H9 (cell line): ENCODE measurements at regions not wholly inside any gene's neighbourhood (a gene's known extent, or its start where the extent isn't known, plus 50 kb on each side); places are given as distances from the start of the nearest gene placed in this dataset.

Source experiments
- DNase-seq: peaks from one replicate; pipeline ENCODE4 v3.0.0-alpha.2; 2017
- H2AFZ ChIP-seq: one replicate; pipeline ENCODE4 v1.6.1; 2013; ENCODE audit warnings: mild to moderate bottlenecking, low read length, control low read depth, moderate library complexity
- H2AK5ac ChIP-seq: 2 replicates; pipeline ENCODE4 v1.6.1; 2013; ENCODE audit warnings: low read length, control low read depth, mixed read lengths; ENCODE audit not compliant: insufficient read length
- H2BK120ac ChIP-seq: one replicate; pipeline ENCODE4 v1.6.1; 2013; ENCODE audit warnings: low read depth, mild to moderate bottlenecking, low read length, control low read depth, inconsistent platforms; ENCODE audit not compliant: poor library complexity, severe bottlenecking
- H2BK12ac ChIP-seq: 2 replicates; pipeline ENCODE4 v1.6.1; 2013; ENCODE audit warnings: low read length, control low read depth, mixed read lengths, low read depth; ENCODE audit not compliant: insufficient read length
- H2BK15ac ChIP-seq: 2 replicates; pipeline ENCODE4 v1.6.1; 2013; ENCODE audit warnings: low read depth, low read length, control low read depth
- H2BK20ac ChIP-seq: one replicate; pipeline ENCODE4 v1.6.1; 2013; ENCODE audit warnings: low read depth, mild to moderate bottlenecking, low read length, control low read depth, inconsistent platforms; ENCODE audit not compliant: poor library complexity, severe bottlenecking
- H2BK5ac ChIP-seq: 2 replicates; pipeline ENCODE4 v1.6.1; 2013; ENCODE audit warnings: low read length, control low read depth, mixed read lengths; ENCODE audit not compliant: insufficient read length
- H3K14ac ChIP-seq: 2 replicates; pipeline ENCODE4 v1.6.1; 2013; ENCODE audit warnings: low read length, control low read depth; ENCODE audit not compliant: insufficient read depth
- H3K18ac ChIP-seq: 2 replicates; pipeline ENCODE4 v1.6.1; 2013; ENCODE audit warnings: low read depth, mild to moderate bottlenecking, mixed read lengths, low read length, control low read depth; ENCODE audit not compliant: insufficient read length
- H3K23ac ChIP-seq: 2 replicates; pipeline ENCODE4 v1.6.1; 2013; ENCODE audit warnings: low read length, control low read depth, mixed read lengths, low read depth; ENCODE audit not compliant: insufficient read length
- H3K23me2 ChIP-seq: 2 replicates; pipeline ENCODE4 v1.6.1; 2013; ENCODE audit warnings: low read depth, mild to moderate bottlenecking, mixed read lengths, low read length, control low read depth; ENCODE audit not compliant: insufficient read length, poor library complexity, severe bottlenecking
- H3K27ac ChIP-seq: 2 replicates; pipeline ENCODE4 v1.5.1; 2013; ENCODE audit warnings: low read length, control low read depth, mixed read lengths, low read depth; ENCODE audit not compliant: insufficient read length
- H3K27me3 ChIP-seq: 2 replicates; pipeline ENCODE4 v1.6.1; 2013; ENCODE audit warnings: low read length, control low read depth, inconsistent platforms; ENCODE audit not compliant: insufficient read depth
- H3K4ac ChIP-seq: 2 replicates; pipeline ENCODE4 v1.6.1; 2013; ENCODE audit warnings: low read depth, mild to moderate bottlenecking, control low read depth, inconsistent platforms, low read length, moderate library complexity
- H3K4me1 ChIP-seq: 2 replicates; pipeline ENCODE4 v1.6.1; 2013; ENCODE audit warnings: low read length, control low read depth, inconsistent platforms; ENCODE audit not compliant: insufficient read depth
- H3K4me2 ChIP-seq: 2 replicates; pipeline ENCODE4 v1.6.1; 2013; ENCODE audit warnings: low read length, control low read depth, mixed read lengths; ENCODE audit not compliant: insufficient read length, insufficient read depth
- H3K56ac ChIP-seq: 2 replicates; pipeline ENCODE4 v1.6.1; 2013; ENCODE audit warnings: low read depth, mild to moderate bottlenecking, mixed read lengths, low read length, control low read depth; ENCODE audit not compliant: insufficient read length
- H3K79me1 ChIP-seq: 2 replicates; pipeline ENCODE4 v1.6.1; 2013; ENCODE audit warnings: low read depth, mild to moderate bottlenecking, moderate library complexity, low read length, control low read depth, inconsistent platforms; ENCODE audit not compliant: insufficient read depth, poor library complexity, severe bottlenecking
- H3K79me2 ChIP-seq: 2 replicates; pipeline ENCODE4 v1.6.1; 2013; ENCODE audit warnings: low read length, control low read depth, inconsistent platforms; ENCODE audit not compliant: insufficient read depth
- H3K9ac ChIP-seq: 2 replicates; pipeline ENCODE4 v1.6.1; 2013; ENCODE audit warnings: low read length, control low read depth, mixed read lengths; ENCODE audit not compliant: insufficient read length; ENCODE audit errors: extremely low read depth
- H3K9me3 ChIP-seq: one replicate; pipeline ENCODE4 v1.6.1; 2013; ENCODE audit warnings: low read depth, low read length, inconsistent platforms; ENCODE audit not compliant: control insufficient read depth
- H3T11ph ChIP-seq: one replicate; pipeline ENCODE4 v1.6.1; 2013; ENCODE audit warnings: mild to moderate bottlenecking, low read length, control low read depth, inconsistent platforms
- H4K20me1 ChIP-seq: one replicate; pipeline ENCODE4 v1.6.1; 2013; ENCODE audit not compliant: control insufficient read depth, insufficient read length, insufficient read depth
- H4K5ac ChIP-seq: 2 replicates; pipeline ENCODE4 v1.6.1; 2013; ENCODE audit warnings: low read depth, mild to moderate bottlenecking, mixed read lengths, low read length, control low read depth; ENCODE audit not compliant: insufficient read length
- H4K8ac ChIP-seq: replicated peaks from 2 replicates; pipeline ENCODE4 v1.6.1; 2013; ENCODE audit warnings: low read length, control low read depth, mixed read lengths, low read depth; ENCODE audit not compliant: insufficient read length
- H4K91ac ChIP-seq: 2 replicates; pipeline ENCODE4 v1.6.1; 2013; ENCODE audit warnings: low read depth, mild to moderate bottlenecking, moderate library complexity, mixed read lengths, low read length, control low read depth; ENCODE audit not compliant: insufficient read length
- H3K27ac Mint-ChIP-seq, 3 experiments: 2 replicates in 2 of 3; 3 replicates in 1 of 3; pipeline ENCODE4 v1.8.0; 2020 to 2021; ENCODE audit warnings: mixed read lengths in 3 of 3, mild to moderate bottlenecking in 1 of 3, moderate library complexity in 1 of 3
- H3K27me3 Mint-ChIP-seq: 2 replicates; pipeline ENCODE4 v1.8.0; 2021; ENCODE audit warnings: low read depth, mild to moderate bottlenecking, moderate library complexity, mixed read lengths
- H3K36me3 Mint-ChIP-seq, 3 experiments: 2 replicates in 2 of 3; 3 replicates in 1 of 3; pipeline ENCODE4 v1.8.0; 2020 to 2021; ENCODE audit warnings: low read depth in 3 of 3, mixed read lengths in 3 of 3; ENCODE audit not compliant: insufficient read depth in 1 of 3
- H3K4me1 Mint-ChIP-seq, 2 experiments: 2 replicates each; pipeline ENCODE4 v1.8.0; 2020; ENCODE audit warnings: mixed read lengths in 2 of 2
- H3K4me3 Mint-ChIP-seq, 2 experiments: 2 replicates in 1 of 2; 3 replicates in 1 of 2; pipeline ENCODE4 v1.8.0; 2020 to 2021; ENCODE audit warnings: mild to moderate bottlenecking in 2 of 2, mixed read lengths in 2 of 2, moderate library complexity in 1 of 2
- H3K9me3 Mint-ChIP-seq, 2 experiments: 2 replicates in 1 of 2; 3 replicates in 1 of 2; pipeline ENCODE4 v1.8.0; 2020; ENCODE audit warnings: mild to moderate bottlenecking in 2 of 2, mixed read lengths in 2 of 2, moderate library complexity in 1 of 2
- CTCF ChIP-seq: fragments of 200-600 bp; sonication (generic); conservative IDR thresholded peaks from 3 replicates; pipeline ENCODE4 v1.8.0; 2021; ENCODE audit warnings: antibody characterized with exemption, mild to moderate bottlenecking
- WGBS: extraction: QIAGEN DNeasy Blood & Tissue Kit; methylation state at CpG from one replicate; pipeline ENCODE4 v1.1.7; 2013; ENCODE audit warnings: missing lambda C conversion rate, low lambda C conversion rate, mixed read lengths; ENCODE audit not compliant: insufficient read length; ENCODE audit errors: extremely low coverage; 5-methylcytosine and 5-hydroxymethylcytosine counted together

- no peak overlapping the region for H2BK15ac ChIP-seq
- no peak overlapping the region for H3K18ac ChIP-seq
- no peak overlapping the region for H2BK20ac ChIP-seq
- H3K79me2 ChIP-seq: no peaks in the 10 kb centered on the region
- H3K4ac ChIP-seq: no peak overlapping the region
- H3K27ac ChIP-seq: no peak overlapping the region
- no peaks in the 10 kb centered on the region for H3K9me3 ChIP-seq
- no peaks in the 10 kb centered on the region for H3K9me3 Mint-ChIP-seq
- no peak overlapping the region for H2BK12ac ChIP-seq
- no peaks in the 10 kb centered on the region for H3K27me3 Mint-ChIP-seq
- H3K23me2 ChIP-seq: no peaks in the 10 kb centered on the region
- no peak overlapping the region for H3K4me3 Mint-ChIP-seq
- H4K8ac ChIP-seq: no peak overlapping the region
- no peak overlapping the region for H3K56ac ChIP-seq
- no peak overlapping the region for H4K91ac ChIP-seq
- no peaks in the 10 kb centered on the region for H3K27me3 ChIP-seq
- no CpG with 5 or more reads among the region's 3 CpGs for WGBS
- no peak overlapping the region for H3K9ac ChIP-seq
- H2BK5ac ChIP-seq: no peak overlapping the region
- H4K20me1 ChIP-seq: no peaks in the 10 kb centered on the region
- no peaks in the 10 kb centered on the region for H3K4me1 ChIP-seq
- H3K27ac Mint-ChIP-seq: no peak overlapping the region
- no peaks in the 10 kb centered on the region for H3K36me3 Mint-ChIP-seq
- no peaks in the 10 kb centered on the region for H3K79me1 ChIP-seq
- no peak overlapping the region for H3K23ac ChIP-seq
- H4K5ac ChIP-seq: no peak overlapping the region
- no peak overlapping the region for H2AFZ ChIP-seq
- no peak overlapping the region for H3T11ph ChIP-seq
- no peak overlapping the region for H3K4me2 ChIP-seq
- no peak for TF ChIP-seq CTCF
- H2BK120ac ChIP-seq: no peak overlapping the region
- H2AK5ac ChIP-seq: no peak overlapping the region
- no peak overlapping the region for H3K14ac ChIP-seq
- no peak for DNase-seq
- 0 out of 4 replicates have a peak, but pooled peaks cover 0 to 3% of the 10 kb centered on the region in 2 experiments for H3K4me1 Mint-ChIP-seq
These were observed 327.3 kb downstream of the HTR7 start for GRCh38 chr10:90530521-90530920.
